Lung (tissue), 11 donors: ENCODE measurements at regions not wholly inside any gene's neighbourhood (a gene's known extent, or its start where the extent isn't known, plus 50 kb on each side); places are given as distances from the start of the nearest gene placed in this dataset.

Experiments used
- ATAC-seq: fragments of 200-7000 bp; cut with Tn5 transposase; one replicate; pipeline ENCODE4 v1.9.1; 2020; ENCODE audit warnings: moderate number of reproducible peaks; ENCODE audit not compliant: insufficient read depth, low FRiP score
- DNase-seq, 3 donors: peaks; one replicate each; pipeline ENCODE4 v3.0.0-alpha.2; 2013 to 2017
- H3K27ac ChIP-seq, 2 donors: one replicate each; pipeline ENCODE4 v1.5.1; 2013; ENCODE audit warnings: mild to moderate bottlenecking in 2 of 2, moderate library complexity in 2 of 2, control low read depth in 1 of 2, inconsistent platforms in 1 of 2, low read depth in 1 of 2, low read length in 1 of 2
- H3K27me3 ChIP-seq, 3 donors: one replicate each; pipeline ENCODE4 v1.5.1; 2013; ENCODE audit warnings: low read length in 2 of 3; ENCODE audit not compliant: control insufficient read depth in 3 of 3, insufficient read depth in 3 of 3
- H3K36me3 ChIP-seq, 4 donors: one replicate each; pipeline ENCODE4 v1.5.1; 2013; ENCODE audit warnings: low read length in 4 of 4, mild to moderate bottlenecking in 1 of 4, moderate library complexity in 1 of 4; ENCODE audit not compliant: control insufficient read depth in 4 of 4, insufficient read depth in 4 of 4
- H3K4me1 ChIP-seq, 5 donors: one replicate each; pipeline ENCODE4 v1.5.1; 2013; ENCODE audit warnings: low read length in 5 of 5, mild to moderate bottlenecking in 2 of 5, moderate library complexity in 1 of 5; ENCODE audit not compliant: control insufficient read depth in 5 of 5, insufficient read depth in 5 of 5
- H3K4me3 ChIP-seq: one replicate; pipeline ENCODE4 v1.5.1; 2013; ENCODE audit warnings: mild to moderate bottlenecking, control low read depth, moderate library complexity
- H3K9ac ChIP-seq, 2 donors: one replicate each; pipeline ENCODE4 v1.5.1; 2013; ENCODE audit warnings: low read length in 2 of 2, control low read depth in 1 of 2; ENCODE audit not compliant: insufficient read depth in 1 of 2
- H3K9me3 ChIP-seq, 4 donors: one replicate each; pipeline ENCODE4 v1.5.1; 2013; ENCODE audit warnings: low read length in 3 of 4, mild to moderate bottlenecking in 1 of 4, moderate library complexity in 1 of 4; ENCODE audit not compliant: control insufficient read depth in 4 of 4, insufficient read depth in 3 of 4
- WGBS, 2 donors: extraction: QIAGEN DNeasy Blood & Tissue Kit; methylation state at CpG; one replicate each; pipeline ENCODE4 v1.1.7; 2013; 5-methylcytosine and 5-hydroxymethylcytosine counted together
- TF ChIP-seq, protein P1 (sequence below): IDR thresholded peaks from 2 replicates; pipeline ENCODE4 v1.5.1; 2012; ENCODE audit warnings: mild to moderate bottlenecking; ENCODE audit errors: control extremely low read depth, extremely low read depth
- donor health status: control.
- donor health status: control.
- donor health status: Bipolar disorder and iron deficiency.
- donor health status: healthy.
- donor health status: DM: yes; HTN: yes; CAD: no.

DNA sequence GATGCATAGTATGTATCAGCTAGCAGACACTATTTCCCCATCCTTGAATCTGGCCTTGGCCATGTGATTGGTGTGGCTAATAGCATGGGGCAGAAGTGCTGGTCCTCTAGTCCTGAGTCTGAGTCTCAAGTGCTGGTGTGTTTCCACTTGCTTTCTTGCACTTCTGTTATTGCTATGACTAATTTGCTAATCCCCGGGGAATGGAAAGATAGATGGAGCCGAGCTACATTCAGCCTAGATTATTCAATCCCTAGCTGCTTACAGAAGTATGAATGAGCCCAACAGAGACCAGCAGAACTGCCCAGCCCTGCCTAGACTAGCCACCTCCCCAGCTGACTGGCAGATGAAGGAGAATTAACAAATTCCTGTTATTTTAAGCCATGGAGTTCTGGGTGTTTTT is 53.2 kb upstream of the SYPL1 start:
- peaks cover 3 to 10% (median 6%) of the 10 kb centered on the region in 4 donors for H3K9me3 ChIP-seq
- H3K4me3 ChIP-seq: no peak overlapping the region
- H3K36me3 ChIP-seq: no peaks in the 10 kb centered on the region
- peaks cover 0 to 5% (median 0%) of the 10 kb centered on the region in 5 donors for H3K4me1 ChIP-seq
- no peak for ATAC-seq
- 74 to 94% methylated on average over 2 of the region's 2 CpGs for WGBS, 2 donors
- TF ChIP-seq, protein P1, sequence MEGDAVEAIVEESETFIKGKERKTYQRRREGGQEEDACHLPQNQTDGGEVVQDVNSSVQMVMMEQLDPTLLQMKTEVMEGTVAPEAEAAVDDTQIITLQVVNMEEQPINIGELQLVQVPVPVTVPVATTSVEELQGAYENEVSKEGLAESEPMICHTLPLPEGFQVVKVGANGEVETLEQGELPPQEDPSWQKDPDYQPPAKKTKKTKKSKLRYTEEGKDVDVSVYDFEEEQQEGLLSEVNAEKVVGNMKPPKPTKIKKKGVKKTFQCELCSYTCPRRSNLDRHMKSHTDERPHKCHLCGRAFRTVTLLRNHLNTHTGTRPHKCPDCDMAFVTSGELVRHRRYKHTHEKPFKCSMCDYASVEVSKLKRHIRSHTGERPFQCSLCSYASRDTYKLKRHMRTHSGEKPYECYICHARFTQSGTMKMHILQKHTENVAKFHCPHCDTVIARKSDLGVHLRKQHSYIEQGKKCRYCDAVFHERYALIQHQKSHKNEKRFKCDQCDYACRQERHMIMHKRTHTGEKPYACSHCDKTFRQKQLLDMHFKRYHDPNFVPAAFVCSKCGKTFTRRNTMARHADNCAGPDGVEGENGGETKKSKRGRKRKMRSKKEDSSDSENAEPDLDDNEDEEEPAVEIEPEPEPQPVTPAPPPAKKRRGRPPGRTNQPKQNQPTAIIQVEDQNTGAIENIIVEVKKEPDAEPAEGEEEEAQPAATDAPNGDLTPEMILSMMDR: no peak
- H3K27ac ChIP-seq: no peak overlapping the region
- H3K9ac ChIP-seq: no peak overlapping the region
- no peaks in the 10 kb centered on the region for H3K27me3 ChIP-seq
- DNase-seq: no peak

DNA sequence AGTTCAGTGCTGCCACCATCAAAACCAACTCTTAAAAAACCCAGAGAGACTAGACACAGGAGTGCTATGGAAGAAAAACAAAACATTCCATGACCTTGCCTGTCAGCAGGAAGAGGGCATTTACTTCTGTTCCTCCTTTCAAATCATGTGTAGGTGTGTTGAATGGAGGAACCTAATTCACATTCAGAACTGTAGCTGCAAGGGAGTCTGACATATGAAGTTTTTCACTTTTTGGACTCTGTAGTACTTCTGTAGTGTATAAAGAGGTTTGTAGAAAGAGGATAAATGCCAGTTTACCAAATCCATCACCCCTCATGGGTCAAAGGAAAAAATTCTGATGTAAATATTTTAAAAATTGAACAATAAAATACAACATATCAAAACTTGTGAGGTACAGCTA is 51.1 kb upstream of the SYPL1 start:
- Histone ChIP-seq H3K27ac (no peak overlapping the region), H3K9me3 (peaks cover 3 to 10% (median 6%) of the 10 kb centered on the region in 4 donors), H3K9ac (no peak overlapping the region), H3K4me3 (no peak overlapping the region), H3K27me3 (no peaks in the 10 kb centered on the region), H3K4me1 (no peaks in the 10 kb centered on the region), H3K36me3 (no peaks in the 10 kb centered on the region)
- DNase-seq: no peak
- TF ChIP-seq, protein P1: no peak
- no peak for ATAC-seq
